HG03558 (cell line): ENCODE measurements at regions not wholly inside any gene's neighbourhood (a gene's known extent, or its start where the extent isn't known, plus 50 kb on each side); places are given as distances from the start of the nearest gene placed in this dataset.

Experiments used
- ATAC-seq: cut with Tn5 transposase; IDR thresholded peaks from one replicate; pipeline ENCODE4 v1.9.1; 2021; ENCODE audit warnings: moderate number of reproducible peaks; ENCODE audit not compliant: unreplicated experiment; ENCODE audit errors: extremely low read depth

DNA sequence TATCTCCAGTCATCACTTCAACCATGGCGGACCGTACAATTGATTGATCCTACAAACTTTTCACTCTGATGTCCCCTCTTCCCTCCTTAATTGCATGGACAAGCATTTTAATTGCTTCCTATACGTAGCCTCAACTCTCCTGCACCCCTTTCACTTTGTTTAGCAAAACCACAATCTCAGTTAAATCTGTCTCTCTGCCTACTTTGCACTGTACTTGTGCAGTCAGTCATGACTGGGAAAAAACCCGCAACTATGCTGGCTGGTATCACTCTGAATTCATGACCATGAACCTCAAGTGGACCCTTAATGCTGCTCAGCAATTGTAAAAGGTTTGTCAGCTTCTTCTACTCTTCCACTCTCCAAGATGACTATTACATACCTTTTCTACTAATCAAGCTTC, 51.7 kb upstream of the AFF2 start:
- no peak for ATAC-seq
